H54 (cell line): ENCODE measurements at regions not wholly inside any gene's neighbourhood (a gene's known extent, or its start where the extent isn't known, plus 50 kb on each side); places are given as distances from the start of the nearest gene placed in this dataset.

Experiments used
- DNase-seq: peaks from one replicate; pipeline ENCODE4 v3.0.0; 2011; ENCODE audit warnings: low spot score, mixed read lengths; ENCODE audit not compliant: insufficient read length
- FAIRE-seq: peaks from 3 replicates; lab custom pipeline; 2011; peaks lifted over from hg19 to GRCh38; lab: Jason Lieb, UNC
- POLR2A ChIP-seq: IDR thresholded peaks from 2 replicates; pipeline ENCODE4 v1.6.1; 2011; ENCODE audit warnings: low read depth, mild to moderate bottlenecking, low read length

DNA sequence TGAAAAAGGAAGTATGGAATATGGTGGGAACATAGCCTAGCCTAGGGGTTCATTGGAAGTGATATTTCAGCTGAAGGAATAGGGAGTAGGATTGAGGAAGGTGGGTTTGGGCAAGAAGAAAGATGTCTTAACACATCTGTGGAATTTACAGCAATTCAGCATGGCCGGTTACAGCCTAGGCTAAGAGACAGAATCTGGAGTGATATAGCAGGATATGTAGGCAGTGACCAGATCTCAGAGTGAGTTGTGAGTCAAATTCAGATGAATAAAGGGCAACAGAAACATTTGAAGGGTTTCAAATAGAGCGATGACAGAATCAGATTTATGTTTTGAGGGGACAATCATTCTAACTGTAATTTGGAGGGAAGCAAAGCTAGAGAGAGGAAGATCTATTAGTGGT, 199.0 kb upstream of the PRPS1L1 start:
- TF ChIP-seq POLR2A = no peak
- DNase-seq = no peak
- FAIRE-seq = peak; percentile 92

DNA sequence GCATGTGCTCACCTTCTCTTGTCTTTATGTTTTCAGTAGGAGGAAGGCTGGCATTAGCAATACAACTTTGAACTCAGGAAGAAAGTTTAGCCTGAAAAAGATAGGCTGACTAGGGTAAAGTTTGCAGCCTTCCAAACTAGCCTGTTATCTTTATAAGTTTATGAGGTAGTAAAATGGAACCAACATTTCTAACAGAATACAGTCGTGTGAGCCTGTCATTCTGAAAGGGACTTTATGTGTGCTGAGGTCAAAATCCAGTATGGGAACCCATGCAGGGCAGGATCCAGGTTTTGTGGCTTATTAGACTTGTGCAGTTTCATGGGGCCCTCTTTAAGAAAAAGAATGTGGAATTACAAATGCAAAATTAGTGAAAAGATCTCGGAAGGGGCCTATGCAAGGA, 201.0 kb upstream of the PRPS1L1 start:
- TF ChIP-seq POLR2A = no peak
- FAIRE-seq = peak; percentile 64
- no peak for DNase-seq

DNA sequence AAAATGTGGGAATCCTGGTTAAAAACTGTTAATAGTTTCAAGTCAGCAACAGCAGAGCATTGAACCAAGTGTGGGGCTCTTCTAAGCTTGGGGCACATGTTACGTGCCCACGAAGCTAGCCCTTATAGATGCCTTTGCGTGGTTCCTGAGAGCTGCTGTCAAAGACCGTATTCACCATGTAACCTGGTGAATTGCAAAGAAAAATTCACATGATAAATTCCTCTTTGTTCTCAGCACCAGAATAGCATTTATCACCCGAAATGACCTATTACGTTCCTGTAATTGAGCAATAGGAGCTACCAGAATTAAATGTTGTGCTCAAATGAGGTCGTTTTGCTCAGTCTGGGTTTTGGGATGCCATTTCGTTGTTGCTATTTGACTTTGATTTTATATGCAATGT, 202.6 kb upstream of the PRPS1L1 start:
- no peak for DNase-seq
- FAIRE-seq = peak; percentile 68
- no peak for TF ChIP-seq POLR2A

GRCh38 chr7:18231854-18232253, 204.2 kb upstream of the PRPS1L1 start:
- DNase-seq = no peak
- no peak for FAIRE-seq
- TF ChIP-seq POLR2A = no peak

- no peak for DNase-seq
- TF ChIP-seq POLR2A = no peak
- FAIRE-seq = no peak
These were observed 206.9 kb upstream of the PRPS1L1 start for GRCh38 chr7:18234519-18234918.

GRCh38 chr7:18235819-18236218, 208.2 kb upstream of the PRPS1L1 start:
- no peak for TF ChIP-seq POLR2A
- DNase-seq (no peak), FAIRE-seq (no peak)

DNA sequence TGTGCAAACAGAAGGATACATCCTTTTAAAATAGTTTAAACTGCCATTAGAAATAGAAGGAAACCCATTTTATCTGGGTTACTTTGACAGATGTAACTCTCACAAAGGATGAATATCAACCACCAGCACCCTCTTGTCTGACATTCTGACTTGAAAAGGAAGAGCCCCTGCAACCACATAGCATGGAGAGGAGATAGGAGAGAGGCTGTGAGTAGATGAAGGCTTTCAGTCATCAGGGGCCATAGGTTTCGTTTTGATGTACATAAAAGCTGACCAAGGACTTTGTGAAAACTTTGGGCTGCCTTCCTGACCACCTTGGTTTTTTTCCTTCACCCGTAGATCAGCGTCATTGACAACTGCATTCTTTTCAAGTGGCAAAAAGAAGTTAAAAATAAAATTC, 211.6 kb upstream of the PRPS1L1 start:
- FAIRE-seq = no peak
- DNase-seq = no peak
- no peak for TF ChIP-seq POLR2A

GRCh38 chr7:18241543-18242231, 214.0 kb upstream of the PRPS1L1 start:
- FAIRE-seq = no peak
- TF ChIP-seq POLR2A = no peak
- no peak for DNase-seq

DNA sequence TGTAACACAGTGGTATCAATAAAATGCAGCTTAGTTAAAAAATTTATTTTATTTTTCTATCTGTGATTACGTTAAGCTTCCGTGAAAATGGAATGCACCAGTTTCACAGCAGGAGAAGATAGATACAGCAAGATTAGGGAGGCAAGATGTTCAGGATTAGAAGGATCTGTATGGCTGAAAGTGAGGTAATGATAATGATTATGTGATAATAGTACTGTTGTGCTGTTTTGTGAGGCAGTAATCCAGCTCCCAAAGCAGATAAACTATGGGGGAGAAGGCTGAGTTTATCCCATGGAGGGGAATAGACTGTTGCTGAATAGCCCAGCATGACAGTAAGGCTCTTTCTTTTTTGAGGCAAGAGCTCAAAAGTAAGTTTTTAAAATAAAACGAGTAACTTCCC, 216.1 kb upstream of the PRPS1L1 start:
- TF ChIP-seq POLR2A = no peak
- DNase-seq (no peak), FAIRE-seq (no peak)

- DNase-seq = no peak
- no peak for TF ChIP-seq POLR2A
- FAIRE-seq = no peak
These were observed 222.5 kb upstream of the PRPS1L1 start for GRCh38 chr7:18250133-18250532.

GRCh38 chr7:18257711-18258110, 230.1 kb upstream of the PRPS1L1 start:
- DNase-seq (peak; percentile 7), FAIRE-seq (peak; percentile 62)
- TF ChIP-seq POLR2A = no peak

GRCh38 chr7:18262058-18262457, 233.5 kb upstream of the HDAC9 start:
- TF ChIP-seq POLR2A = no peak
- DNase-seq (no peak), FAIRE-seq (peak; percentile 73)

- DNase-seq = no peak
- TF ChIP-seq POLR2A = no peak
- peak; percentile 81 for FAIRE-seq
These were observed 229.8 kb upstream of the HDAC9 start for GRCh38 chr7:18265611-18266281.

DNA sequence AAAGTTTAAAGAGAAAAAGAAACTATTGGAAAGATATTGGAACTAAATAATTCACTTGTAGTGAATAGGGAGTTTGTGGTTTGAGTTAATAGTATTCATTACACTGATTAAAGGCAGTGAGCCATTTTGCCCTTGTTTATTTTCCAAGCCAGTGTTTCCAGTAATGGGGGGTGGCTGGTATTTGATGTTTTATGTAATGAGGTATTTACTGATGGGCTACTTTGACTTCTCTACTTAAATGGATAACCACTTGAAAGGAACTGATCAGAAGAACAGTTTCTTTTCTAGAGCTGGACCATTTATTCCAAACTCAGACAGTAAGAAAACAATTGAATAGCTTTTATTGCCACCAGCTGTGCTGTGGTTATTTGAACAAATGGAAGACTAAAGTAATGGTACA, 227.0 kb upstream of the HDAC9 start:
- TF ChIP-seq POLR2A = no peak
- FAIRE-seq (peak; percentile 80), DNase-seq (no peak)

DNA sequence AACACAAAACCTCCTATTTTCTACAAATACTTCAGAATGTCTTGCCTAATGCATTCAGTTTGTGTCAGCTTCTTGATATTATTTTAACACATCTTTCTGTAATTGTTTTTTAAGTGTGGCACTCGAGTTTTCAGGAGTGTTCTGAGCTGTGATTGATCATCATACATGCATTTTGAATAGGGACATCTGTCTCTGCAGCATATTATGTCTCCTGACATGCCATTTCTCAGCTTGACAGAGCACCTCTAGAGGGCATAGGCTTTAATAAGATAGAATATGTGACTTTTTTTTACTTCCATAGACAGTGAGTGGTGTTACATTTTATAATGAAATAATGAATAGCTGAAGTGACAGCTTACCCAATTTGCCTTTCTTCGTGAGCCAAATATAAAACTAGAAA, 219.2 kb upstream of the HDAC9 start:
- no peak for DNase-seq
- no peak for TF ChIP-seq POLR2A

More for the DNA sequence above, 219.2 kb upstream of the HDAC9 start:
- FAIRE-seq = no peak
